ENCODE measurements at regions not wholly inside any gene's neighbourhood (a gene's known extent, or its start where the extent isn't known, plus 50 kb on each side); places are given as distances from the start of the nearest gene placed in this dataset.

GRCh38 chr6:119627908-119628669, 278.5 kb upstream of the MAN1A1 start:
- Histone ChIP-seq H3K27ac (no peak overlapping the region), H3K9me3 (peaks cover 0 to 6% of the 10 kb centered on the region in 2 donors), H3K36me3 (no peaks in the 10 kb centered on the region), H3K4me3 (no peak overlapping the region), H3K27me3 (no peaks in the 10 kb centered on the region), H3K4me1 (no peaks in the 10 kb centered on the region)
- intact Hi-C loops (cut with DNase I), result no loop called here
- TF ChIP-seq, protein P1, sequence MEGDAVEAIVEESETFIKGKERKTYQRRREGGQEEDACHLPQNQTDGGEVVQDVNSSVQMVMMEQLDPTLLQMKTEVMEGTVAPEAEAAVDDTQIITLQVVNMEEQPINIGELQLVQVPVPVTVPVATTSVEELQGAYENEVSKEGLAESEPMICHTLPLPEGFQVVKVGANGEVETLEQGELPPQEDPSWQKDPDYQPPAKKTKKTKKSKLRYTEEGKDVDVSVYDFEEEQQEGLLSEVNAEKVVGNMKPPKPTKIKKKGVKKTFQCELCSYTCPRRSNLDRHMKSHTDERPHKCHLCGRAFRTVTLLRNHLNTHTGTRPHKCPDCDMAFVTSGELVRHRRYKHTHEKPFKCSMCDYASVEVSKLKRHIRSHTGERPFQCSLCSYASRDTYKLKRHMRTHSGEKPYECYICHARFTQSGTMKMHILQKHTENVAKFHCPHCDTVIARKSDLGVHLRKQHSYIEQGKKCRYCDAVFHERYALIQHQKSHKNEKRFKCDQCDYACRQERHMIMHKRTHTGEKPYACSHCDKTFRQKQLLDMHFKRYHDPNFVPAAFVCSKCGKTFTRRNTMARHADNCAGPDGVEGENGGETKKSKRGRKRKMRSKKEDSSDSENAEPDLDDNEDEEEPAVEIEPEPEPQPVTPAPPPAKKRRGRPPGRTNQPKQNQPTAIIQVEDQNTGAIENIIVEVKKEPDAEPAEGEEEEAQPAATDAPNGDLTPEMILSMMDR (IDR thresholded peaks at IDR 0.05), result no peak
- DNase-seq (ENCODE audit: low spot score in 2 of 2), result no peak

GRCh38 chr6:119626884-119627619, 277.5 kb upstream of the MAN1A1 start:
- no peak overlapping the region for H3K4me3 ChIP-seq
- no peaks in the 10 kb centered on the region for H3K27me3 ChIP-seq
- H3K27ac ChIP-seq, result no peak overlapping the region
- no peak for DNase-seq (ENCODE audit: low spot score in 2 of 2)
- H3K9me3 ChIP-seq, result peaks cover 0 to 6% of the 10 kb centered on the region in 2 donors
- no peaks in the 10 kb centered on the region for H3K4me1 ChIP-seq
- H3K36me3 ChIP-seq, result no peaks in the 10 kb centered on the region
- TF ChIP-seq, protein P1 (IDR thresholded peaks at IDR 0.05), result no peak
- intact Hi-C loops (cut with DNase I), result no loop called here

DNA sequence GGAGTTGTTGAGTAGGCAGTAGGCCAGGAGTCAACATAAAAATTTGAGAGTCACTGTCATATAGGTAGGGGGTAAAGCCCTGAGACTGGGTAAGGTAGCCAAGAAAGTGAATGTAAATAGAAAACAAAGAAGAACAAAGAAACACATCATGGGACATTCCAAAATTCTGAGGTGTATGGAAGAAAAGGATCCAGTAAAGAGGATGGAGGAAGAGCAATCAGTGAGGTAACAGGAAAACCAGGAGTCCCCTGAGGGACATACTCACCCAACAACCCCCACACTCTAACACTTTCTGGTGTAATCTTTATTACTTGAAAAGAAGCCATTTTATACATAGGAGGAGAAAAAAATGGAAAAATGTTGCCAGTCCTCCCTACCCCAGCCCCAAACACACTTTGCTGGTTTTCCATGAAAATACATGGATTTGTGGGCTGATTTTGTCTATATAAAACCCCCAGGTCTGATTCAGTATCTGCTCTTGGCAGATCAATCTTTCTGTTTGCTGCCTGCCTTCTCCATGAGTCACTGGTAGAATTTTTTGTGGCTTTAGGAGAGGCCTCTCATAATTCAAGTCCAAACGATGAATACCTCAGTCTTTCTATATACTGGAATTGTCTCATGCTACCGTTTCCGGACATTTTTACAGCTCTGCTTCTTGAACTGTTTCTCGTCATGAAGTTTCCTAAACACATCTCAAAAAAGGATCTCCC, 271.4 kb upstream of the MAN1A1 start:
- H3K27ac ChIP-seq, result no peak overlapping the region
- intact Hi-C loops (cut with DNase I), result no loop called here
- H3K4me3 ChIP-seq, result no peak overlapping the region
- no peaks in the 10 kb centered on the region for H3K4me1 ChIP-seq
- no peak for DNase-seq (ENCODE audit: low spot score in 2 of 2)
- H3K27me3 ChIP-seq, result no peaks in the 10 kb centered on the region
- TF ChIP-seq, protein P1 (IDR thresholded peaks at IDR 0.05), result no peak
- no peaks in the 10 kb centered on the region for H3K9me3 ChIP-seq
- no peaks in the 10 kb centered on the region for H3K36me3 ChIP-seq

DNA sequence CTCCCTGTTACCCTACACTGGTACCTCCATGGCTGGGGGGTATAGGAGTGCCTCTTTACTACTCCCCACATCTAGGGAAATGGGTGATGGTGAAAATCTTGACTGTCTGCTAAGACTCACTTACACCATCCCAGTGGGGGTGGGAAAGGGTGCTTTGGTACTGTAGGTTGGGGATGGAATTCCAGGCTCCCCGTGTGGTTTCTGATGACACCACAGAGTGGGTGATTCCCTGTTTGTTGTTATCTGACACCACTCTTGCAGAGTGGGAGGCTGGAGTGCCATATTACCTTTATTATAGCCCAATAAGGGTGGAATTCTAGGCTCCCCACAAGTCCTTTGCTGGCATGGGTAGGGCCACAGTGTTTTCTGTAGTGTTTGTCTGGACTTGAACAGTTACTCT, 264.6 kb upstream of the MAN1A1 start:
- Histone ChIP-seq H3K27ac (no peak overlapping the region), H3K9me3 (no peaks in the 10 kb centered on the region), H3K4me1 (no peaks in the 10 kb centered on the region), H3K27me3 (no peaks in the 10 kb centered on the region), H3K4me3 (no peak overlapping the region), H3K36me3 (no peaks in the 10 kb centered on the region)
- DNase-seq (ENCODE audit: low spot score in 2 of 2), result no peak
- TF ChIP-seq, protein P1 (IDR thresholded peaks at IDR 0.05), result no peak
- intact Hi-C loops (cut with DNase I), result no loop called here

DNA sequence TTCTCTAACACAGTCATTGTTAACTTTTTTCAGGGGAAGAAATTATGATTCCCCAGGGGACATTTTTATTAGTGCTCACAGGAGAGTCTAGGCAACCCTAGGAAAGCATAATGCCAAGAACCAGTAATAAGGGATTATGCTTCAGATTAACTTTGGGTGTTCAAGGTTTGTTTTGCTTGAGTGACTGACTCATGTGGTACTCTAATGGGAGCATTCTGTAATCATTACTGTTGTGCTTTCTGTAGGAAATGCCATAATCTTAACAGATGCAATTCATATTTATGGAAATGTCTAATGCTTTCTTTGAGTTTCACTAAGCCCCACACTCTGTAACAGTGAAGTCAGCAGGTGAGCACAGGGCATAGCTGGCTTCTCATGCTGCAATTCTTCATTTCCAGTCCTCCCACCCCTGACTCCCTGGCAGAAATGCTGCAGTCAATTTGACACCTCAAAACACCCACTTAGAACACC, 263.4 kb upstream of the MAN1A1 start:
- intact Hi-C loops (cut with DNase I), result no loop called here
- DNase-seq (ENCODE audit: low spot score in 2 of 2), result no peak
- TF ChIP-seq, protein P1 (IDR thresholded peaks at IDR 0.05), result no peak

More for the DNA sequence above, 263.4 kb upstream of the MAN1A1 start:
- H3K36me3 ChIP-seq, result no peaks in the 10 kb centered on the region
- H3K4me1 ChIP-seq, result no peaks in the 10 kb centered on the region
- H3K4me3 ChIP-seq, result no peak overlapping the region
- H3K27ac ChIP-seq, result no peak overlapping the region
- no peaks in the 10 kb centered on the region for H3K27me3 ChIP-seq
- no peaks in the 10 kb centered on the region for H3K9me3 ChIP-seq

Measured in ascending aorta (tissue), 2 donors.